ENCODE measurements at regions not wholly inside any gene's neighbourhood (a gene's known extent, or its start where the extent isn't known, plus 50 kb on each side); places are given as distances from the start of the nearest gene placed in this dataset.

DNA sequence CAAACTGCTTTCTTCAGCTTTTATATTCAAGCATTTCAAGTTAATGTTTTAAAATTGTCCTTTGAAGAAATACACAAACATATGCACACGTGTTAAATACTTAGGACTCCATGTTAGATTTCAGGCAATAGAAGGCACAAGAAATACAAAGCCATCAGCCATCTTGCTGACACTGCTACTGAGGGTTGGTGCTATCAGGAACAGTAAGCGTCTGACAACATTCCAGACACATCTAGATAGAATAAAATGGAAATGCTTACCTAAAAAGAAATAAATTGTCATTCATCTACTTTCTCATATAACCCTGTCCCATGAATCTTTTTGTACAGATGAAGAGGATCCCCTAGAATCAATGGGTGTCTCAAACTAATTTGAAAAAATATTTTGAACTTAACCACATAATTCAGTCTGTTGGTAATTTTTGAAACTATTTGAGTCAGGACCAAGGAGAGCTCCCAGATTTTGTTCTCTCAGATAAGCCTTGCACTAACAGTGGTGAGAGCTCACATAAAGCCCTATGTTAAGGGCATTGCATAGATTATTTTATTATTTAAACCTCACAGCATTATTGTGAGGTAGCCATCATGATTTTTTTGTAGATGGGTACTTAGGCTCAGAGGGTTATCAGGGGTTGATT, 631.1 kb upstream of the POU3F2 start:
- DNase-seq: no peak

- no peak for DNase-seq
Measured at GRCh38 chr6:98212468-98212867, 621.9 kb upstream of the POU3F2 start.

GRCh38 chr6:98215531-98215930, 618.8 kb upstream of the POU3F2 start:
- DNase-seq: no peak

GRCh38 chr6:98230250-98230649, 604.1 kb upstream of the POU3F2 start:
- DNase-seq: no peak

DNA sequence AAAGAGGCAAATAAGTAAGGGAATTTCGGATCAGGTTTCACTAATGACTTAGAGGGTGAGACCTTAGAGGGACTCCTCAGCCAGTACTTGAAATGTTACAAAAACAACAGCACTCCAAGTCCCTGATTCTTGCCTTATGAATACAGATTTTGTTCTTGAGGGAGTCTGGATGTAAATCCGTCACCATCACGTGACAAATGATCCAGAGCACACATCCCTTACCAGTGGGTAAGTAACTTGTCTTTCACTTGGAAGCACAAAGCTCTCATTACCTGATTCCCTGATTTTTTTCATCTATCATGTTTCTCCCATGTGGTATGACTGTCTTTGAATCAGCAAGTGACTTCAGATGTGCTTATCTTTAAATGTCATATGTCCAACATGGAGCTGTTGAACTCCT, 595.3 kb upstream of the POU3F2 start:
- no peak for DNase-seq

DNA sequence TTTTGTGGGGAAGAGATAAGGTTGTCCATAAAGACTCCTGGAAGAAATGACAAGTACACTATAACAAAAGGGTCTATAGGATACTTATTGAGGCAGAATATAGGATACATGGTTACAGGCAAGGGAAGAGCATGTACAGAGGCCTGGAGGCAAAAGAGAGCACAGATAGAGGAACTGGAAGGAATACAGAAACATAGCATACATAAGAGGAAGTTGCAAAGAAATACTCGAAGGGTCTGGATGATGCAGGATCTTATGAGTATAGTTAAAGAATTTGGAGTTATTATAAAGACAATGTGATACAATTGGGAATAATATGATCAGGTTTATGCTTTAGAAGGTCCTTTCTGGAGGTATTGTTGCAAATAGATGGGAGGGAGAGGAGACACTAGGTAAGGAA, 592.7 kb upstream of the POU3F2 start:
- DNase-seq: no peak

DNA sequence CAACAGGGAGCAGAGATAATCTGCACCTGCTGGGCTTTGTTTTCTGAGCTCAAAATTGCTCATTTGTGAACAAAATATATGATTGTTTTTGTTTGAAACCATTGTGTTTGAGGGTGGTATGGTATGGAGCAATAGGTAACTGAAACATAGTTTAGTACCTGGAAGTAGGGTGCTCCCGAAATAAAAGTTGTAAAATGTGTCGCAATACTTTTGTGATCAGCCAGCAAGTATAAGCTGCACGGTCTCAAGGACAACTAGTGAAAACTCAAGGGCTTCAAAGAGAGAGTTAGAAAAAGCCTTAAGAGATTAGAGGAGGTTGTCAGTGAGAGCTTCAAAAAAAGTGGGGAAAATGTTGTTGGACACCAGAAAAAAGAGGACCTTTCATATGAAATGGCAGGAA, 579.8 kb upstream of the POU3F2 start:
- no peak for DNase-seq

- DNase-seq: no peak
Measured at GRCh38 chr6:98260382-98260781, 574.0 kb upstream of the POU3F2 start.

DNA sequence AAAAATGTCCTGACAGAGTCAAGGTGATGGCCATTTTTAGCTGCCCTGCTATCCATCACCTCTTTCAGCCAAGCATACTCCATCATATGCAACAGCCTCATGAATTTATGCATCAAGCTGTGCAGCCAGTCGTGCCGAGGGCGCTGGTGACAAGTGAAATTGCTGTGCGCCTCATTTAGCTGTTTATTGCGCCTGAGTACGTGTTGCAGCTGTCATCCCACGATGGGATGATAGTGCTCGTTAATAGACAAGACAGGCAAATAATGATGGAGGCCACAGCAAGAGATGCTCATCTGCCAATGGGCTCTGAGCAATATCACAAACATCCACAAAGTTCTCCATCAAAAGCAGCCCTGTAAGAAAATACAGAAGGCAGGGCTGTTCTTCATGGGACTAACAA, 562.3 kb upstream of the POU3F2 start:
- no peak for DNase-seq

GRCh38 chr6:98274691-98275090, 559.7 kb upstream of the POU3F2 start:
- DNase-seq: no peak

- DNase-seq: no peak
Measured at GRCh38 chr6:98280492-98280891, 553.9 kb upstream of the POU3F2 start.

DNA sequence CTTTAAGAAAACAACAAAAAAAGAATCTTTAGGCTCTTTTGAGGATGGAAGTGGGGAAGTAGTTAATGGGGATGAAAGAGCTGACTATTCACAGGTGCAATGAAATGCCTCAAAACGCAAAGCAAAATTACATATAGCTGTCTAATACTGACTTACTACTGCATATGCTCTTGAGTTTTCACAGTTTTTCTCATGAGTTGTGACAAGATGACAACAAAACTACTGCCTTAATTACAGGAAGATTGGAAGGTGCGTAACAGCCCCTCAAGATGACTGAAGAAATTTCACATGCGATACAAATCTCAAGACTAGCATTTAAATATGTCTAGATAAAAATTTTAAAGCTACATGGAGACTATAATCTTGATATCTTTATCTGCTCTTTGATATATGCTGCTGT, 547.8 kb upstream of the POU3F2 start:
- no peak for DNase-seq

DNA sequence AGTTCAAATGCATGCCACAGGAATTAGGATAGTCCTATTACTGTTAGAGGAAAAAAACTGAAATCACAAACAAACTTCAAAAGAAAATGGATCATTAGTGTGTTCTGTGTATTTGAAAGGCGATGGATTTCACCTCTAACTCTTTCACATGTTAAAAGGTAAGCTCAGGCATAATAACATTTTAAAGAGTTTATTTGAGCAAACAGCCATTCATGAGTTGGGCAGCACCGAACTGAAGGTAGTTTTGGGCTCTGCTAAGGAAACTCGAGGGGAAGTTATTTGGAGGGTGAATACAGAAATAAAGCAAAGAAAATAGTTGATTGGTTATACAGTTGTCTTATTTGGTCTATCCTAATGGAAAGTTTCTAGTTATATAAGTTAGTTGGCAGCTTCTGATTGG, 546.5 kb upstream of the POU3F2 start:
- no peak for DNase-seq

DNA sequence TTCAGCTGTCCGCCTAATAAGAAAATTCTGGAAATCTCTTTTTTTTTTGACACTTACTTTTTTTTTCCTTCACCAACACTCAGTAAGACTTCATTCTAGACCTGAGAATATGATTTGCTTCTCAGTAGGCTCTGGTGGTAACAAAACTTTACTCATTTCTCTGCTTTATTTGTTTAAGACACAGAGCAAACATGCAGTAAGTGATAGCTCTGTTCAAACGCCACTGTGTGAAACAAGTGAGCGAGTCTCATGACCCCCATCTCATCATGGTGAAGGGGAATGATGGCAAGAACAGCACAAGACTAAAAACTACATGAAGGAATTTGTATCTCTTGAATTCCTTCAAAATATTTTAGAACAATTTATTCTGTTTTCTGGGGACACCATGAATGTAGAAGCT, 541.6 kb upstream of the POU3F2 start:
- DNase-seq: no peak

DNA sequence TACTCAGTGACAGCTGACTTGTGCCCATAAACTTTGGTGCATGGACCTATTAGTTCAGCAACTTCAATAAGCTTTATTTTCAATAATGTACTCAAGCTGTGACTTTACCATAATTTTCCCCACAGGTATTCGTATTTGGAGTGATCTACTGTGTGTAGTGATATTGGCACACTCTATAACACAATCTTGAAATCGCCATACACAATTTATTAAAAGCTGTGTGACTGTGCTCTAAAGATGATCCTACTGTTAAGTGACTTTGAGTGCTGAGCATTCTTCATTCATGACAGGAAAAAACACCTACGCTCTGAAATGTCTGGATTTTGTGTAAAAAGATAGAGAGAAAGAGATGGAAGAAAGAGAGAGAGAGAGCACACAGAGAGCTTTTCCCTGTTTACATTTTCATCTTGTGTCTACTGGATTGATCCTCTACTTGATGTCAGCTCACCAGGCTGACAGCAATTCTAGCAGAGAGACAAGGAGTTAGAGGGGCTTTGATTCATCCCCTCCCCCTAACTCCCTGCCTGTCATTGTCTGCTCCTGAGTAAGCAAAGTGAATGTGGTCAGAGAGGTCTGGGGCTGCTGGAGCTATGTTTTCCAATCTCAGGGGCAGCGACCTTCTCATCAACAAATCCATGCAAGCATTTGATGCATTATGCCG, 538.7 kb upstream of the POU3F2 start:
- DNase-seq: no peak

DNA sequence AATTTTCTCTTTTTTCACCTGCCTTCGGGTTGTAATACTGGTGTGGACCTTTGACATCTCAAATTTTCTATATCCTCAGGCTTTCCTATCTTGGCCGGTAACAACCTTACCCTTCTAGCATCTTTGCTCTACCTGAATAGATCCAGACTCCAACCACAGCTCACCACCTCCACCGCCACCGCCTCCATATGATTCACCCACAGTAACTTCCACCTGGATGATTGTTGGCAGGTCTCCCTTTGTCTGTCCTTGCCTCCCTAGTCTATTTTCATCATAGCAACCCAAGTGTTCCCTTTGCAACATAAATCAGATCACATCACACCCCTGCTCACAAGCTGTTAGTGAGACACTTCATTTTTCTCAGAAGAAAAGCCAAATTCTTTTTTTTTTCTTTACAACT, 525.8 kb upstream of the POU3F2 start:
- no peak for DNase-seq

GRCh38 chr6:98310443-98310842, 523.9 kb upstream of the POU3F2 start:
- no peak for DNase-seq

- DNase-seq: no peak
Measured at GRCh38 chr6:98323605-98324004, 510.8 kb upstream of the POU3F2 start.

- DNase-seq: no peak
Measured at GRCh38 chr6:98324446-98324845, 509.9 kb upstream of the POU3F2 start.

DNA sequence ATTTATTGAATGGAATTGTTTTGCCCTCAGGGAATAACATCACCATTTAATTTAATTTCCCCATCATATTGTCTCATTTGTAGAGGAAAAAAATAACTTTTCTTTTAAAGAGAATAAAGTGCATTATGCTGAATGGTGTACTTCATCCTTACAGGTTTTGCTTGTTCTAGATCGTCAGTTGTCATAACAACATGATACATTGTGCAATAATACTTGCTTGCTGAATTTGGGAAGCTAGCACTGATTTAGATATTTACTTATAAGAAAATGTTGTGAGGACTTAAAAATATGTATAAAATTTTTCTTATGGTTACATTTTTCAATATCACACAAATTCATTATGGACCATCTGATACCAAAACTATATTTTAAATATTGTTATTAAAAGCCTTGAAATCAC, 509.0 kb upstream of the POU3F2 start:
- DNase-seq: no peak

DNA sequence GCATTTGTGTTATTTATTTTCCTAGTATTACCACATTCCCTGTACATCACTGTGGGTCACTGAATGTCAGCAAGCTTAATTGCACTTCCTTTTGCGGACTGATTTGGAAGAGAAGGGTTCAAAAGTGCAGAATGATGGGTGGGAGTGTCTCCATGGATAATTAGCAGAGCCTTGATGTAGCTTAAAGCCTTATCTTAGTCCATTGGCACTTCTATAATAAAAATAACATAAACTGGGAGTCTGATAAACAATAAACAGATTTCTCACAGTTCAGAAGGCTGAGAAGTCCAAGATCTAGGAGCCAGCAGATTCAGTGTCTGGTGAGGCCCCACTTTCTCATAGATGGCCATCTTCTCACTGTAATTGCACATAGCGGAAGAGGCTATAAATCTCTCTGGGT, 501.1 kb upstream of the POU3F2 start:
- DNase-seq: no peak

DNA sequence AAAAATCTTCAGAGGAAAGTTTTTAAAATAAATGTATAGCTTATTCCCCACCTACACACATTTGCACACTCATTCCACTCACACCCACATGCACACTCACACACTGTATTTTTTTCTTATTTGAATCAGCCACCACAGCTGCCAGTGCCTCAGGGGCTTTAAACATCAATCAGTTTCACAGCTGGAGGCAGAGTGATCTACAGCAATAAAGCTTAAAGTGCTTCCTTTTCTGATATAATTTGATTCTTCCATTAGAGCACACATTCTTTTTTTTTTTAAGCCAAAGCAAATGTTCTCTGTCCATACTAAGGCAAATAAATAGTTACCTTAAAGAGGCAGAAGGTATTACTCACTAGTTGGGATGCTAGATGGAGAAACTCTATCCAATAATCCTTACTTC, 498.8 kb upstream of the POU3F2 start:
- DNase-seq: no peak

DNA sequence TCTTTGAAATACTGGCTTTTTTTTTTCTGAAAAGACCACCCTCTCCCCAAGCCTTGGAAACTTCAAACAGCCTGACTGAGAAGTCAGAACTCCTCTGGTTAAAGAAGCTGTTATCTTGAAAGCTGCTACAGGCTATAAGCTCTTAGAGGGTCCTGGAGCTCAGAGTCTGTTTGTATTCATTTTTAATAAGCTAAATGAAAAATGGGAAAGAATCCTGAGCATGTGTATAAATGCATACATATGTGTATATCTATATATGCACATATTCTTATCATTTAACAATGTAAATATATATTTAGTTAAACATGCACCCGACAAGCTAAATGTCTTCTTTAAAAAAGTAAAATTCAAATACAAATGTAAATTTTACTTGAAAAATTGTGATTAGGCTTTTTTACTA, 494.9 kb upstream of the POU3F2 start:
- DNase-seq: no peak

DNA sequence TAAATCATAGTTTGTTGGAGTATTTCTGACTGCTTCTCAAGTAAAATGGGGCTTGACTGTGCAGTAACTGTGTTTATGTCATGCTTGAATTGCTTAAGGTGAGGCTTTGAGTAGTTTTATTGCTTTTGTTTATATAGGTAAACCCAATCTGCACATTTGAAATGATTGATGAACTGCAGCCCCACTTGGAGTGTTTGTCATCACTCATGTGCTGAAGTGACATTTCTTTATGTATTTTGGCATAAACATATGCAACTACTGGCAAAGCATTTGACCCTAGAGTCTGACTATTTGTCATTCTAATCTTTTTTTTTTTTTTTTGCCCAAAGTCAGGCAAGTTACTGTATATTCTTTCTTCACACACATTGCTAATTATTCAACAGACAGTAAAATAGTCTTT, 491.4 kb upstream of the POU3F2 start:
- no peak for DNase-seq

GRCh38 chr6:98343797-98344196, 490.6 kb upstream of the POU3F2 start:
- DNase-seq: no peak
